H1 (cell line): ENCODE measurements at regions not wholly inside any gene's neighbourhood (a gene's known extent, or its start where the extent isn't known, plus 50 kb on each side); places are given as distances from the start of the nearest gene placed in this dataset.

ENCODE experiments used
- CTCF ChIA-PET: fragments of 300-600 bp; sonication (Branson Sonifier 250); formaldehyde crosslinking; loops from one replicate; lab custom pipeline; 2021; ENCODE audit not compliant: partially characterized antibody; lab: Charles Lee
- POLR2A ChIA-PET: fragments of 300-600 bp; sonication (Branson Sonifier 250); formaldehyde crosslinking; loops from one replicate; lab custom pipeline; 2021; ENCODE audit warnings: inconsistent platforms; ENCODE audit not compliant: partially characterized antibody; lab: Charles Lee
- DNase-seq, 2 experiments: peaks; one replicate each; pipeline versions ENCODE4 v3.0.0 to v3.0.0-alpha.2; 2010 to 2022; ENCODE audit warnings: low spot score in 2 of 2, low read depth in 1 of 2, mixed read lengths in 1 of 2
- FAIRE-seq: peaks from 2 replicates; lab custom pipeline; 2011; peaks lifted over from hg19 to GRCh38; lab: Jason Lieb, UNC
- H2AFZ ChIP-seq: 2 replicates; pipeline ENCODE4 v1.8.1; 2012; ENCODE audit warnings: low read length, inconsistent platforms
- H2AK5ac ChIP-seq: 2 replicates; pipeline ENCODE4 v1.6.1; 2013; ENCODE audit warnings: low read depth, low read length
- H2BK120ac ChIP-seq: replicated peaks from 2 replicates; pipeline ENCODE3; 2013; ENCODE audit warnings: low read depth, low read length, inconsistent platforms
- H2BK12ac ChIP-seq: 2 replicates; pipeline ENCODE4 v1.6.1; 2013; ENCODE audit warnings: low read depth, low read length
- H2BK15ac ChIP-seq: 2 replicates; pipeline ENCODE4 v1.6.1; 2013; ENCODE audit warnings: low read length
- H2BK20ac ChIP-seq: 2 replicates; pipeline ENCODE4 v1.6.1; 2013; ENCODE audit warnings: low read length
- H2BK5ac ChIP-seq: 2 replicates; pipeline ENCODE4 v1.6.1; 2013; ENCODE audit warnings: low read depth, low read length
- H3K14ac ChIP-seq: 2 replicates; pipeline ENCODE4 v1.6.1; 2013; ENCODE audit warnings: inconsistent platforms; ENCODE audit not compliant: insufficient read length
- H3K18ac ChIP-seq: 2 replicates; pipeline ENCODE4 v1.6.1; 2013; ENCODE audit warnings: low read length; ENCODE audit errors: extremely low read depth
- H3K23ac ChIP-seq: 2 replicates; pipeline ENCODE4 v1.6.1; 2013; ENCODE audit warnings: inconsistent platforms; ENCODE audit not compliant: insufficient read length
- H3K23me2 ChIP-seq: 2 replicates; pipeline ENCODE4 v1.6.1; 2013; ENCODE audit warnings: low read depth, low read length
- H3K27ac ChIP-seq: 2 replicates; pipeline ENCODE4 v1.6.1; 2011; ENCODE audit warnings: low read depth, low read length, inconsistent platforms
- H3K27me3 ChIP-seq, 4 experiments: replicated peaks in 1 of 4; 1 replicate in 1 of 4; 2 replicates in 3 of 4; pipeline versions ENCODE4 v1.6.1 to v1.8.1; 2011 to 2013; ENCODE audit warnings: low read length in 3 of 4, mild to moderate bottlenecking in 3 of 4, inconsistent platforms in 2 of 4, mixed read lengths in 2 of 4, moderate library complexity in 1 of 4; ENCODE audit not compliant: control insufficient read depth in 3 of 4, insufficient read depth in 3 of 4; ENCODE audit errors: extremely low read depth in 1 of 4
- H3K36me3 ChIP-seq, 4 experiments: 2 replicates each; pipeline versions ENCODE4 v1.6.1 to v1.8.1; 2011 to 2013; ENCODE audit warnings: mild to moderate bottlenecking in 4 of 4, low read length in 3 of 4, moderate library complexity in 2 of 4, control low read depth in 1 of 4, inconsistent platforms in 1 of 4; ENCODE audit not compliant: insufficient read depth in 4 of 4, control insufficient read depth in 2 of 4
- H3K4ac ChIP-seq: replicated peaks from 2 replicates; pipeline ENCODE3; 2013; ENCODE audit warnings: low read length, low read depth, mixed read lengths, inconsistent platforms; ENCODE audit not compliant: insufficient read length
- H3K4me1 ChIP-seq, 4 experiments: replicated peaks in 1 of 4; 1 replicate in 1 of 4; 2 replicates in 3 of 4; pipeline versions ENCODE4 v1.6.1 to v1.8.1; 2011 to 2013; ENCODE audit warnings: low read length in 3 of 4, inconsistent platforms in 2 of 4, mixed read lengths in 1 of 4; ENCODE audit not compliant: insufficient read depth in 4 of 4, control insufficient read depth in 3 of 4
- H3K4me2 ChIP-seq, 2 experiments: 2 replicates each; pipeline versions ENCODE4 v1.6.1 to v1.8.1; 2011 to 2013; ENCODE audit warnings: low read depth in 2 of 2, low read length in 2 of 2, control low read depth in 1 of 2, inconsistent platforms in 1 of 2, mild to moderate bottlenecking in 1 of 2; ENCODE audit not compliant: insufficient read depth in 1 of 2
- H3K4me3 ChIP-seq, 4 experiments: fragments of 200-600, 300-600 bp in 1 of 4; sonication (generic), shearing (Covaris generic), sonication (Bioruptor Twin) in 1 of 4; 2 replicates each; pipeline versions ENCODE4 v1.5.1 to v1.8.1; 2011 to 2016; ENCODE audit warnings: low read length in 4 of 4, low read depth in 3 of 4, control low read depth in 2 of 4, inconsistent platforms in 2 of 4, mild to moderate bottlenecking in 2 of 4, mixed read lengths in 1 of 4, moderate library complexity in 1 of 4; ENCODE audit not compliant: insufficient read depth in 2 of 4; ENCODE audit errors: extremely low read depth in 1 of 4
- H3K56ac ChIP-seq: replicated peaks from 2 replicates; pipeline ENCODE3; 2013; ENCODE audit warnings: low read depth, mild to moderate bottlenecking, mixed read lengths, low read length, inconsistent platforms; ENCODE audit not compliant: insufficient read length
- H3K79me1 ChIP-seq: 2 replicates; pipeline ENCODE4 v1.6.1; 2013; ENCODE audit warnings: low read depth, low read length, control low read depth
- H3K79me2 ChIP-seq, 2 experiments: 2 replicates each; pipeline versions ENCODE4 v1.6.1 to v1.8.1; 2012 to 2013; ENCODE audit warnings: low read length in 2 of 2, mild to moderate bottlenecking in 2 of 2, inconsistent platforms in 1 of 2; ENCODE audit not compliant: insufficient read depth in 2 of 2, control insufficient read depth in 1 of 2
- H3K9ac ChIP-seq, 4 experiments: replicated peaks in 1 of 4; 1 replicate in 1 of 4; 2 replicates in 3 of 4; pipeline versions ENCODE4 v1.6.1 to v1.8.1; 2011 to 2013; ENCODE audit warnings: low read depth in 3 of 4, low read length in 3 of 4, control low read depth in 2 of 4, mild to moderate bottlenecking in 2 of 4, moderate library complexity in 2 of 4, inconsistent platforms in 1 of 4; ENCODE audit errors: extremely low read depth in 1 of 4
- H3K9me3 ChIP-seq, 2 experiments: 2 replicates each; pipeline versions ENCODE4 v1.6.1 to v1.8.1; 2012 to 2013; ENCODE audit warnings: mild to moderate bottlenecking in 2 of 2, moderate library complexity in 2 of 2, control low read depth in 1 of 2, inconsistent platforms in 1 of 2, low read depth in 1 of 2, low read length in 1 of 2, mixed read lengths in 1 of 2; ENCODE audit not compliant: insufficient read depth in 2 of 2
- H4K20me1 ChIP-seq, 2 experiments: replicated peaks in 1 of 2; 2 replicates each; pipeline versions ENCODE3 to v1.8.1; 2011 to 2013; ENCODE audit warnings: inconsistent platforms in 2 of 2, low read length in 2 of 2, mild to moderate bottlenecking in 1 of 2; ENCODE audit not compliant: insufficient read depth in 2 of 2, control insufficient read depth in 1 of 2
- H4K5ac ChIP-seq: 2 replicates; pipeline ENCODE4 v1.6.1; 2013; ENCODE audit warnings: low read length, low read depth, mixed read lengths, inconsistent platforms; ENCODE audit not compliant: insufficient read length
- H4K8ac ChIP-seq: 2 replicates; pipeline ENCODE4 v1.8.0; 2013; ENCODE audit warnings: mild to moderate bottlenecking, moderate library complexity, low read length, inconsistent platforms; ENCODE audit not compliant: insufficient read depth; ENCODE audit errors: extremely low read depth
- H4K91ac ChIP-seq: replicated peaks from 2 replicates; pipeline ENCODE3; 2013; ENCODE audit warnings: low read length, mixed read lengths, inconsistent platforms; ENCODE audit not compliant: insufficient read length
- KDM1A ChIP-seq: fragments of 200-600, 300-600 bp; sonication (generic); IDR thresholded peaks from 2 replicates; pipeline ENCODE4 v1.7.1; 2016; ENCODE audit warnings: mild to moderate bottlenecking, low read length, borderline replicate concordance
- NANOG ChIP-seq: IDR thresholded peaks from 2 replicates; pipeline ENCODE4 v1.6.1; 2011; ENCODE audit warnings: low read length, low read depth, mild to moderate bottlenecking, inconsistent platforms; ENCODE audit not compliant: insufficient read depth, poor library complexity, severe bottlenecking
- POLR2A ChIP-seq, 2 experiments: IDR thresholded peaks; 1 replicate in 1 of 2; 2 replicates in 1 of 2; pipeline ENCODE4 v1.6.1; 2011; ENCODE audit warnings: low read depth in 2 of 2, low read length in 2 of 2, mild to moderate bottlenecking in 2 of 2; ENCODE audit errors: control extremely low read depth in 1 of 2
- WGBS, 2 experiments: shearing (Covaris generic) in 1 of 2; methylation state at CpG; one replicate each; pipeline versions ENCODE4 v1.1.6 to v1.1.7; 2013 to 2015; ENCODE audit warnings: low lambda C conversion rate in 2 of 2, mixed read lengths in 2 of 2, inconsistent platforms in 1 of 2, low coverage in 1 of 2, missing lambda C conversion rate in 1 of 2; ENCODE audit not compliant: insufficient replicate concordance in 2 of 2, insufficient coverage in 1 of 2, insufficient read length in 1 of 2; ENCODE audit errors: extremely low coverage in 1 of 2, missing lambda C conversion rate in 1 of 2; 5-methylcytosine and 5-hydroxymethylcytosine counted together
- TF ChIP-seq, protein P1 (sequence below): IDR thresholded peaks from 2 replicates; pipeline ENCODE4 v1.6.1; 2012; ENCODE audit warnings: inconsistent platforms

- Histone ChIP-seq H2BK15ac (no peak overlapping the region), H4K5ac (no peak overlapping the region), H2AK5ac (no peak overlapping the region), H3K4ac (no peak overlapping the region), H2BK5ac (no peak overlapping the region), H3K4me1 (no peaks in the 10 kb centered on the region), H3K27ac (no peak overlapping the region)
- POLR2A ChIA-PET, result no interaction called here
- CTCF ChIA-PET, result no interaction called here
- no peak for TF ChIP-seq NANOG
- TF ChIP-seq, protein P1, sequence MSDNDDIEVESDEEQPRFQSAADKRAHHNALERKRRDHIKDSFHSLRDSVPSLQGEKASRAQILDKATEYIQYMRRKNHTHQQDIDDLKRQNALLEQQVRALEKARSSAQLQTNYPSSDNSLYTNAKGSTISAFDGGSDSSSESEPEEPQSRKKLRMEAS, result no peak
- TF ChIP-seq KDM1A, result no peak
- no peak for TF ChIP-seq POLR2A (IDR thresholded peaks at IDR 0.05; ENCODE audit: control extremely low read depth in 1 of 2, low read depth in 2 of 2, low read length in 2 of 2)
- TF ChIP-seq, all 59 proteins: peak for 0
- H2AFZ ChIP-seq, result 0 out of 2 replicates have a peak overlapping the region, but pooled peaks have one; percentile 26
- DNase-seq (no peak), FAIRE-seq (no peak)
- H4K8ac ChIP-seq, result no peak overlapping the region
- H3K79me2 ChIP-seq, result no peaks in the 10 kb centered on the region
- no peak overlapping the region for H2BK12ac ChIP-seq
- no peaks in the 10 kb centered on the region for H4K20me1 ChIP-seq
- no peaks in the 10 kb centered on the region for H3K27me3 ChIP-seq
- H4K91ac ChIP-seq, result no peak overlapping the region
- 96% methylated on average over 6 of the region's 6 CpGs; no CpG with 5 or more reads in 1 of the 2 experiments for WGBS, 2 experiments
- no peak overlapping the region for H3K4me3 ChIP-seq
- H3K9me3 ChIP-seq, result no peaks in the 10 kb centered on the region
- H3K23ac ChIP-seq, result no peak overlapping the region
- no peak overlapping the region for H3K18ac ChIP-seq
- no peak overlapping the region for H3K9ac ChIP-seq
- H3K14ac ChIP-seq, result no peak overlapping the region
- no peaks in the 10 kb centered on the region for H3K79me1 ChIP-seq
- no peaks in the 10 kb centered on the region for H3K23me2 ChIP-seq
- no peak overlapping the region for H3K4me2 ChIP-seq
- no peak overlapping the region for H2BK120ac ChIP-seq
- no peak overlapping the region for H2BK20ac ChIP-seq
- H3K56ac ChIP-seq, result no peak overlapping the region
- no peaks in the 10 kb centered on the region for H3K36me3 ChIP-seq
These were observed 217.7 kb upstream of the SLC35G4 start for GRCh38 chr18:11391661-11392060.
